GM10266 (cell line): ENCODE measurements at regions not wholly inside any gene's neighbourhood (a gene's known extent, or its start where the extent isn't known, plus 50 kb on each side); places are given as distances from the start of the nearest gene placed in this dataset.

ENCODE experiments used
- DNase-seq: peaks from one replicate; pipeline ENCODE4 v3.0.0; 2012; ENCODE audit errors: extremely low spot score
- CTCF ChIP-seq: IDR thresholded peaks from 2 replicates; pipeline ENCODE4 v1.5.1; 2012; ENCODE audit warnings: mild to moderate bottlenecking, low read depth; ENCODE audit not compliant: control insufficient read depth, insufficient read depth; ENCODE audit errors: missing control alignments

GRCh38 chr14:87111126-87111525 lies 881.9 kb downstream of the GALC start:
- DNase-seq = no peak
- no peak for TF ChIP-seq CTCF

- no peak for TF ChIP-seq CTCF
- no peak for DNase-seq
These were observed 883.7 kb downstream of the GALC start for GRCh38 chr14:87109271-87109670.

GRCh38 chr14:87108726-87109125 lies 884.3 kb downstream of the GALC start:
- TF ChIP-seq CTCF = no peak
- no peak for DNase-seq

GRCh38 chr14:87102811-87103378 lies 890.1 kb downstream of the GALC start:
- no peak for DNase-seq
- no peak for TF ChIP-seq CTCF

- DNase-seq = no peak
- TF ChIP-seq CTCF = no peak
These were observed 896.0 kb downstream of the GALC start for GRCh38 chr14:87097015-87097414.

GRCh38 chr14:87094913-87095312 lies 898.1 kb downstream of the GALC start:
- DNase-seq = no peak
- TF ChIP-seq CTCF = no peak

- DNase-seq = no peak
These were observed 904.4 kb downstream of the GALC start for GRCh38 chr14:87088588-87088987.

More at GRCh38 chr14:87088588-87088987, 904.4 kb downstream of the GALC start:
- no peak for TF ChIP-seq CTCF
